H9 (cell line): ENCODE measurements at regions not wholly inside any gene's neighbourhood (a gene's known extent, or its start where the extent isn't known, plus 50 kb on each side); places are given as distances from the start of the nearest gene placed in this dataset.

ENCODE experiments used
- DNase-seq: peaks from one replicate; pipeline ENCODE4 v3.0.0-alpha.2; 2017
- H2AFZ ChIP-seq: one replicate; pipeline ENCODE4 v1.6.1; 2013; ENCODE audit warnings: mild to moderate bottlenecking, low read length, control low read depth, moderate library complexity
- H2AK5ac ChIP-seq: 2 replicates; pipeline ENCODE4 v1.6.1; 2013; ENCODE audit warnings: low read length, control low read depth, mixed read lengths; ENCODE audit not compliant: insufficient read length
- H2BK120ac ChIP-seq: one replicate; pipeline ENCODE4 v1.6.1; 2013; ENCODE audit warnings: low read depth, mild to moderate bottlenecking, low read length, control low read depth, inconsistent platforms; ENCODE audit not compliant: poor library complexity, severe bottlenecking
- H2BK12ac ChIP-seq: 2 replicates; pipeline ENCODE4 v1.6.1; 2013; ENCODE audit warnings: low read length, control low read depth, mixed read lengths, low read depth; ENCODE audit not compliant: insufficient read length
- H2BK15ac ChIP-seq: 2 replicates; pipeline ENCODE4 v1.6.1; 2013; ENCODE audit warnings: low read depth, low read length, control low read depth
- H2BK20ac ChIP-seq: one replicate; pipeline ENCODE4 v1.6.1; 2013; ENCODE audit warnings: low read depth, mild to moderate bottlenecking, low read length, control low read depth, inconsistent platforms; ENCODE audit not compliant: poor library complexity, severe bottlenecking
- H2BK5ac ChIP-seq: 2 replicates; pipeline ENCODE4 v1.6.1; 2013; ENCODE audit warnings: low read length, control low read depth, mixed read lengths; ENCODE audit not compliant: insufficient read length
- H3K14ac ChIP-seq: 2 replicates; pipeline ENCODE4 v1.6.1; 2013; ENCODE audit warnings: low read length, control low read depth; ENCODE audit not compliant: insufficient read depth
- H3K18ac ChIP-seq: 2 replicates; pipeline ENCODE4 v1.6.1; 2013; ENCODE audit warnings: low read depth, mild to moderate bottlenecking, mixed read lengths, low read length, control low read depth; ENCODE audit not compliant: insufficient read length
- H3K23ac ChIP-seq: 2 replicates; pipeline ENCODE4 v1.6.1; 2013; ENCODE audit warnings: low read length, control low read depth, mixed read lengths, low read depth; ENCODE audit not compliant: insufficient read length
- H3K23me2 ChIP-seq: 2 replicates; pipeline ENCODE4 v1.6.1; 2013; ENCODE audit warnings: low read depth, mild to moderate bottlenecking, mixed read lengths, low read length, control low read depth; ENCODE audit not compliant: insufficient read length, poor library complexity, severe bottlenecking
- H3K27ac ChIP-seq: 2 replicates; pipeline ENCODE4 v1.5.1; 2013; ENCODE audit warnings: low read length, control low read depth, mixed read lengths, low read depth; ENCODE audit not compliant: insufficient read length
- H3K27me3 ChIP-seq: 2 replicates; pipeline ENCODE4 v1.6.1; 2013; ENCODE audit warnings: low read length, control low read depth, inconsistent platforms; ENCODE audit not compliant: insufficient read depth
- H3K4ac ChIP-seq: 2 replicates; pipeline ENCODE4 v1.6.1; 2013; ENCODE audit warnings: low read depth, mild to moderate bottlenecking, control low read depth, inconsistent platforms, low read length, moderate library complexity
- H3K4me1 ChIP-seq: 2 replicates; pipeline ENCODE4 v1.6.1; 2013; ENCODE audit warnings: low read length, control low read depth, inconsistent platforms; ENCODE audit not compliant: insufficient read depth
- H3K4me2 ChIP-seq: 2 replicates; pipeline ENCODE4 v1.6.1; 2013; ENCODE audit warnings: low read length, control low read depth, mixed read lengths; ENCODE audit not compliant: insufficient read length, insufficient read depth
- H3K56ac ChIP-seq: 2 replicates; pipeline ENCODE4 v1.6.1; 2013; ENCODE audit warnings: low read depth, mild to moderate bottlenecking, mixed read lengths, low read length, control low read depth; ENCODE audit not compliant: insufficient read length
- H3K79me1 ChIP-seq: 2 replicates; pipeline ENCODE4 v1.6.1; 2013; ENCODE audit warnings: low read depth, mild to moderate bottlenecking, moderate library complexity, low read length, control low read depth, inconsistent platforms; ENCODE audit not compliant: insufficient read depth, poor library complexity, severe bottlenecking
- H3K79me2 ChIP-seq: 2 replicates; pipeline ENCODE4 v1.6.1; 2013; ENCODE audit warnings: low read length, control low read depth, inconsistent platforms; ENCODE audit not compliant: insufficient read depth
- H3K9ac ChIP-seq: 2 replicates; pipeline ENCODE4 v1.6.1; 2013; ENCODE audit warnings: low read length, control low read depth, mixed read lengths; ENCODE audit not compliant: insufficient read length; ENCODE audit errors: extremely low read depth
- H3K9me3 ChIP-seq: one replicate; pipeline ENCODE4 v1.6.1; 2013; ENCODE audit warnings: low read depth, low read length, inconsistent platforms; ENCODE audit not compliant: control insufficient read depth
- H3T11ph ChIP-seq: one replicate; pipeline ENCODE4 v1.6.1; 2013; ENCODE audit warnings: mild to moderate bottlenecking, low read length, control low read depth, inconsistent platforms
- H4K20me1 ChIP-seq: one replicate; pipeline ENCODE4 v1.6.1; 2013; ENCODE audit not compliant: control insufficient read depth, insufficient read length, insufficient read depth
- H4K5ac ChIP-seq: 2 replicates; pipeline ENCODE4 v1.6.1; 2013; ENCODE audit warnings: low read depth, mild to moderate bottlenecking, mixed read lengths, low read length, control low read depth; ENCODE audit not compliant: insufficient read length
- H4K8ac ChIP-seq: replicated peaks from 2 replicates; pipeline ENCODE4 v1.6.1; 2013; ENCODE audit warnings: low read length, control low read depth, mixed read lengths, low read depth; ENCODE audit not compliant: insufficient read length
- H4K91ac ChIP-seq: 2 replicates; pipeline ENCODE4 v1.6.1; 2013; ENCODE audit warnings: low read depth, mild to moderate bottlenecking, moderate library complexity, mixed read lengths, low read length, control low read depth; ENCODE audit not compliant: insufficient read length
- H3K27ac Mint-ChIP-seq, 3 experiments: 2 replicates in 2 of 3; 3 replicates in 1 of 3; pipeline ENCODE4 v1.8.0; 2020 to 2021; ENCODE audit warnings: mixed read lengths in 3 of 3, mild to moderate bottlenecking in 1 of 3, moderate library complexity in 1 of 3
- H3K27me3 Mint-ChIP-seq: 2 replicates; pipeline ENCODE4 v1.8.0; 2021; ENCODE audit warnings: low read depth, mild to moderate bottlenecking, moderate library complexity, mixed read lengths
- H3K36me3 Mint-ChIP-seq, 3 experiments: 2 replicates in 2 of 3; 3 replicates in 1 of 3; pipeline ENCODE4 v1.8.0; 2020 to 2021; ENCODE audit warnings: low read depth in 3 of 3, mixed read lengths in 3 of 3; ENCODE audit not compliant: insufficient read depth in 1 of 3
- H3K4me1 Mint-ChIP-seq, 2 experiments: 2 replicates each; pipeline ENCODE4 v1.8.0; 2020; ENCODE audit warnings: mixed read lengths in 2 of 2
- H3K4me3 Mint-ChIP-seq, 2 experiments: 2 replicates in 1 of 2; 3 replicates in 1 of 2; pipeline ENCODE4 v1.8.0; 2020 to 2021; ENCODE audit warnings: mild to moderate bottlenecking in 2 of 2, mixed read lengths in 2 of 2, moderate library complexity in 1 of 2
- H3K9me3 Mint-ChIP-seq, 2 experiments: 2 replicates in 1 of 2; 3 replicates in 1 of 2; pipeline ENCODE4 v1.8.0; 2020; ENCODE audit warnings: mild to moderate bottlenecking in 2 of 2, mixed read lengths in 2 of 2, moderate library complexity in 1 of 2
- CTCF ChIP-seq: fragments of 200-600 bp; sonication (generic); conservative IDR thresholded peaks from 3 replicates; pipeline ENCODE4 v1.8.0; 2021; ENCODE audit warnings: antibody characterized with exemption, mild to moderate bottlenecking
- WGBS: extraction: QIAGEN DNeasy Blood & Tissue Kit; methylation state at CpG from one replicate; pipeline ENCODE4 v1.1.7; 2013; ENCODE audit warnings: missing lambda C conversion rate, low lambda C conversion rate, mixed read lengths; ENCODE audit not compliant: insufficient read length; ENCODE audit errors: extremely low coverage; 5-methylcytosine and 5-hydroxymethylcytosine counted together

GRCh38 chr3:82741346-82741745, 979.9 kb upstream of the GBE1 start:
- H3K27me3 Mint-ChIP-seq = no peaks in the 10 kb centered on the region
- Histone ChIP-seq H3K79me1 (no peaks in the 10 kb centered on the region), H4K5ac (no peak overlapping the region), H3K14ac (no peak overlapping the region), H3K4ac (no peak overlapping the region), H3K9me3 (no peaks in the 10 kb centered on the region), H4K91ac (no peak overlapping the region), H3K9ac (no peak overlapping the region), H3K27ac (no peak overlapping the region), H2BK12ac (no peak overlapping the region), H4K8ac (no peak overlapping the region), H2BK120ac (no peak overlapping the region), H3K56ac (no peak overlapping the region), H2AFZ (no peak overlapping the region), H3K27me3 (no peaks in the 10 kb centered on the region), H3K4me1 (no peaks in the 10 kb centered on the region), H2BK5ac (no peak overlapping the region), H3K23ac (no peak overlapping the region), H2BK15ac (no peak overlapping the region), H3K79me2 (no peaks in the 10 kb centered on the region), H2AK5ac (no peak overlapping the region), H2BK20ac (no peak overlapping the region), H4K20me1 (no peaks in the 10 kb centered on the region), H3T11ph (no peak overlapping the region), H3K18ac (no peak overlapping the region), H3K23me2 (no peaks in the 10 kb centered on the region), H3K4me2 (no peak overlapping the region)
- H3K27ac Mint-ChIP-seq = no peak overlapping the region
- no peak overlapping the region for H3K4me3 Mint-ChIP-seq
- H3K4me1 Mint-ChIP-seq = peaks cover 16% of the 10 kb centered on the region in 2 experiments
- no peaks in the 10 kb centered on the region for H3K36me3 Mint-ChIP-seq
- TF ChIP-seq CTCF = no peak
- WGBS = no CpG with 5 or more reads among the region's 2 CpGs
- DNase-seq = no peak
- no peaks in the 10 kb centered on the region for H3K9me3 Mint-ChIP-seq
